Activated naive CD8-positive, alpha-beta T cell treated with anti-CD3 and anti-CD28 coated beads for 36 hours (primary cell): ENCODE measurements at regions not wholly inside any gene's neighbourhood (a gene's known extent, or its start where the extent isn't known, plus 50 kb on each side); places are given as distances from the start of the nearest gene placed in this dataset.
A peak's percentile ranks its signal among the peaks of the same experiment; 100 is the strongest.
"Not testable (repeated sequence)": the region's sequence is repeated elsewhere in the genome, so short reads cannot be mapped to it uniquely, and the experiment has no call there.

Experiments used
- DNase-seq: peaks from one replicate; pipeline ENCODE4 v3.0.0; 2021
- H3K27ac Mint-ChIP-seq: one replicate; pipeline ENCODE4 v1.8.0; 2022; ENCODE audit warnings: mild to moderate bottlenecking, moderate library complexity, mixed read lengths
- H3K27me3 Mint-ChIP-seq: one replicate; pipeline ENCODE4 v1.8.0; 2022; ENCODE audit warnings: mild to moderate bottlenecking, mixed read lengths
- H3K36me3 Mint-ChIP-seq: one replicate; pipeline ENCODE4 v1.8.0; 2021; ENCODE audit warnings: mild to moderate bottlenecking, mixed read lengths
- H3K4me1 Mint-ChIP-seq: one replicate; pipeline ENCODE4 v1.8.0; 2021; ENCODE audit warnings: mixed read lengths
- H3K4me3 Mint-ChIP-seq: one replicate; pipeline ENCODE4 v1.8.0; 2022; ENCODE audit warnings: mild to moderate bottlenecking, moderate library complexity, mixed read lengths
- H3K9me3 Mint-ChIP-seq: one replicate; pipeline ENCODE4 v1.8.0; 2022; ENCODE audit warnings: mixed read lengths

DNA sequence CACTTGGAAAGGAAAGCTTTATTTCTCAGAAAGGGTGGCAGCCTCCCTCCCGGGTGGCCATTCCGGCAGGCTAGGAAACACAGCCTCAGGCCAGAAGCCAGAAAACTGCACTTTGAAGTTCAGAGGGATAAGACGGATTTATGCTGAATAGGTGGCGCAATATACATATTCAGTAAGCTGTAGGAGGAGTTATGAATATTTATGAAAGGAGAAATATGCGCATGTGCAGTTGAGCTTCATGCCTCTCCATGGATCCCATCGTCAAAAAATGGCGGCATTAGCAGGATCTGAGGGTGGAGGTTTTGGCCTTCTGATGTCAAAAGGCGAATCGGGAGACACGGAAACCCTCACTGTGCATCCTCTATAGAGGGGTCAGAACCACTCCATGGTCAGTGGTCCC, 82.3 kb downstream of the KATNIP start:
- Mint-ChIP-seq H3K36me3 (peaks cover 9% of the 10 kb centered on the region), H3K27ac (no peak overlapping the region), H3K4me3 (no peak overlapping the region), H3K27me3 (no peaks in the 10 kb centered on the region), H3K9me3 (no peaks in the 10 kb centered on the region), H3K4me1 (no peaks in the 10 kb centered on the region)
- DNase-seq, result no peak

DNA sequence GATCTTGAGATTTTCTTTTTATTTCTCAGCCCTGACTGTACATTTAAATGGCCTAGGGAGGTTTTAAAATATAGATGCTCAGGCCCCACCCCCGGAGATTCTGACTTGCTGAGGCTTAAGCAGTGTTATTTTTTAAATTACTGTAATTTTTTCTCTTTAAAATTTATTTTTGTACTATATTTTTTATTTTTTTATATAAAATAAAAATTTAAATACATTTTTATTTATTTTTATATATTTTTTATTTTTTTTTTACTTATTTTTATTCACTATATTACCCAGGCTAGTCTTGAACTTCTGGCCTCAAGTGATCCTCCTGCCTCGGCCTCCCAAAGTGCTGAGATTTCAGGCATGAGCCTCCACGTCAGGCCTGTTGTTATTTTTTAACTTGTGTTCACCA, 83.3 kb downstream of the KATNIP start:
- no peaks in the 10 kb centered on the region for H3K27me3 Mint-ChIP-seq
- no peak for DNase-seq
- H3K4me3 Mint-ChIP-seq, result no peak overlapping the region
- no peak overlapping the region for H3K27ac Mint-ChIP-seq
- H3K4me1 Mint-ChIP-seq, result no peaks in the 10 kb centered on the region
- peaks cover 9% of the 10 kb centered on the region for H3K36me3 Mint-ChIP-seq
- H3K9me3 Mint-ChIP-seq, result no peaks in the 10 kb centered on the region

DNA sequence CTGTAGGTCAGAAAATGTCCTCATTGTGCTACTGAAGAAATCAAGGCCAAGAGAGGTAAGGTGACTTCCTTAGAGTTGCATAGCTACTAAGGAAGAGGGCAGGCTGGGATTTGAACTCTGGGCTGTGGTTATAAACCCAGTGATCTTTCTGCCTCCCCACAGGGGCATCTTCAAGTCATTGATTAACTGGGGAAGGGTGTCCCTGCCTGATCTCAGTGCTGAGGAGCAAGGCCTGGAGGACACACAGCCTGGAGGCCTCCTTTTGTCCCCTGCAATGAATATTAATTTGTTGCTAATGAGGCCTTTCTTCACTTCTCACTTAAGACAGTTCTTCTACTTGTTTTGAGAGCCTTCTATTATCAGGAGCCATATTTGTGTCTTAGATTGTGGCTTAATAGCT, 83.8 kb downstream of the KATNIP start:
- H3K27me3 Mint-ChIP-seq, result no peaks in the 10 kb centered on the region
- H3K4me3 Mint-ChIP-seq, result no peak overlapping the region

DNA sequence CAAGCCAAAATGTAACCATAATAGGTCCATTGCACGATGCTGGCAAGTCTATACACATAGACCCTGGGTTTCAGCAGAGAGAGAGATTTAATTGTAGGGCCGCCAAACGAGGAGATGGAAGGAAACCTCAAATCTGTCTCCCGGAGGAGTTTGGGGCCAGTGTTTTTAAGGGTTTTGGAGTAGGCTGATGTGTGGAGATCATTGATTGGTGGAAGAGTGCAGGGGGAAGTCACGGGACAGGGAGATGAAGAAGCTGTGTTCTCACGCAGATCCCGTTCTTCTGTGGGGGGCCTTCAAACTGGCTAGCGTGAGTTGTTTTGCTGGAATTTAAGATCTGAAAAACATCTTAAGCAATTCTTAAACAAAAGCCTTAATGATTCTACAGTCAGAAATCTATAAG, 84.8 kb downstream of the KATNIP start:
- H3K9me3 Mint-ChIP-seq, result no peaks in the 10 kb centered on the region
- H3K4me3 Mint-ChIP-seq, result no peak overlapping the region
- H3K27me3 Mint-ChIP-seq, result no peaks in the 10 kb centered on the region
- peaks cover 9% of the 10 kb centered on the region for H3K36me3 Mint-ChIP-seq
- DNase-seq, result no peak
- no peaks in the 10 kb centered on the region for H3K4me1 Mint-ChIP-seq
- H3K27ac Mint-ChIP-seq, result no peak overlapping the region

More for the DNA sequence above, 83.8 kb downstream of the KATNIP start:
- Mint-ChIP-seq H3K36me3 (peaks cover 9% of the 10 kb centered on the region), H3K27ac (no peak overlapping the region), H3K4me1 (no peaks in the 10 kb centered on the region), H3K9me3 (no peaks in the 10 kb centered on the region)
- DNase-seq, result no peak

DNA sequence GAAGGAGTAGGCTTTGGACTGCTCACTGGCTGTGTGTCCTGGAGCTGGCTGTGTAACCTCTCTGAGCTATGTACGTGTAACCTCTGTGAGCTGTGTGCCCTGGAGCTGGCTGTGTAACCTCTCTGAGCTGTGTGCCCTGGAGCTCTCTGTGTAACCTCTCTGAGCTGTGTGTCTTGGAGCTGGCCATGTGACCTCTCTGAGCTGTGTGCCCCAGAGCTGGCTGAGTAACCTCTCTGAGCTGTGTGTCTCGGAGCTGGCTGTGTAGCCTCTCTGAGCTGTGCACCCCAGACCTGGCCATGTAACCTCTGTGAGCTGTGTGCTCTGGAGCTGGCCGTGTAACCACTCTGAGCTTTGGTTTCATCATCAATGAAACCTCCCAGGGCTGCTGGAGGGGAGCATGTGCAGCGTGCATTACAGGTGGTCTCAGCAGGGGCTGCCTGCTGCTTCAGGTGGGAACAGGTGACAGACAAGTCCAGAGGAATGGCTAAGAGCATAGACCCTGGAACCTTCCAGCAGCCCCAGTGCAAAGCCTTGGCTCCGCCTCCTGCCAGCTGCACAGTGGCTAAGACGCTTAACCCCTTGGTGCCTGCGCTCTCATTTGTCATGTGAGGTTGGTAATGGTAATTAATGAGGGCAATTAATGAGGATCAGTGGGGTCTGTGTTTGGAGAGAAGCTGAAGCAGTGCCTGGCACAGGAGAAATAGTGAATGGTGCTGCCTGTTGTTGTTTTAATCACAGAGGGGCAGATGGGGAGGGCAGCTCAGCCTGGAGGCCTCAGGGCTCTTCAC, 86.7 kb downstream of the KATNIP start:
- Mint-ChIP-seq H3K4me1 (no peaks in the 10 kb centered on the region), H3K9me3 (no peaks in the 10 kb centered on the region), H3K36me3 (peaks cover 8% of the 10 kb centered on the region), H3K27me3 (no peaks in the 10 kb centered on the region), H3K4me3 (no peak overlapping the region), H3K27ac (no peak overlapping the region)
- no peak for DNase-seq

DNA sequence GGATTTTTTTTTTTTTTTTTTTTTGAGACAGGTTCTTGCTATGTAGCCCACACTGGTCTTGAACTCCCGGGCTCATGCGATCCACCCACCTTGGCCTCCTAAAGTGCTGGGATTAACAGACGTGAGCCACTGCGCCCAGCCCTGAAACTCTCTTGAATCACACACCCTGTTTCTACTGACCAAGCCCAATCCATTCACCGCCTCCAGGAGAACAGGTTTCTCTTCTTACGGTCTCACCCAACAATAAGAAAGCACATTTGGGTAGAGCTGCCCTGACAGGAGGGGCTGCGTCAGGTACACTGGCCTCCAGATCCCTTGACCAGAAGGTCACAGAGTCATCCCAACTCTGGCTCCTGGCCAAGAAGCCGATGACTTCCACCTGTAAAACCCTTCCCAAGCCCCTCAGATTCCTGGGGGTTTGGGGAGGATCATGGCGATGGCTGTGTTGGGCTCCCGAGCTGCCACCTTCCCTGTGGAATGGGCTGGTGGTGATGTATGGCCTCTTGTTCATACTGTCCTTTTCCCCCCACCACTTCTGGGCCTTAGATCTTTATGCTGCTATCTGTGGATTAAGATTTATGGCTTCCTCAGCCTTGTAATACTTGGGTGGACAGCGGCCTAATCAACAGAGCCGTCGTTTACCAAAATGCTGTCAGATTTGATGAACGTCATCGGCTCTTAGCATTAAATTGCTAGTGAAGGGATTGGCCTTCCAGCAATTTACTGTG, 89.1 kb downstream of the KATNIP start:
- Mint-ChIP-seq H3K27ac (no peak overlapping the region), H3K36me3 (peaks cover 5% of the 10 kb centered on the region), H3K4me1 (no peaks in the 10 kb centered on the region), H3K4me3 (no peak overlapping the region), H3K9me3 (no peaks in the 10 kb centered on the region), H3K27me3 (no peaks in the 10 kb centered on the region)
- DNase-seq, result no peak

DNA sequence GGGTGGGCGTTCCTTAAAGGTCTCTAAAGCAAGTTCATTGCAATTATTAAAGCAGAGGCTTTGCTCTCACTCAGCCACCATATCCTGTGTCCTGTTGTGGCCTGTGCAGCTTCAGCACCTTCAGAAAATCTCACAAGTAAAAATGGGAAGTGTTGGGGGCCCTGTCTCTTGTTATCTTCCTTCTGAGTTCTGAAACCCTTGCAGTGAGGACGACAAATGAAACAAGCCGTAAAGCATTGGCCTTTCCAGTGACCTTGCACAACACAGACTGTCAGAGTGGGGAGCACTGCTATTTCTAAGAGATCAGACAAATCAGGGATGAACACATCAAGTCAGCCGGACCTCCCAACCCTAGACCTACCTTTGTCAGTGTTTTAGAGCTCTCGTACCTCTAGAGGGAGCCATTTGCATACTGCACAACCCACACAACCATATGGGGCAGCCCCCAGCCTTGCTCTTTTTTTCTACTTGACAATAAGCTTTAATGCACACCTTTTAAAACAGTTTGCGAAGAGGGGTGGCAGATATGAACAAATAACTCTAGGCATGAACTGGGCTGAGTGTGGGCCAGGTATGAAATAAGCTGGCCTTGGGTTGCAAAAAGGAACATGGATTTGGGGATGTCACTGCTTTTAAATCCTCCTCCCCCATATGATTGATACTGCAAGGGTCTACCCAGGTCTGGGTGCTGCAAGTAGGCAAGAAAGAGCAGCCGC, 89.8 kb downstream of the KATNIP start:
- H3K27me3 Mint-ChIP-seq, result no peaks in the 10 kb centered on the region
- DNase-seq, result peak; percentile 5
- H3K9me3 Mint-ChIP-seq, result no peaks in the 10 kb centered on the region
- no peak overlapping the region for H3K4me3 Mint-ChIP-seq
- H3K4me1 Mint-ChIP-seq, result no peaks in the 10 kb centered on the region
- peaks cover 6% of the 10 kb centered on the region for H3K36me3 Mint-ChIP-seq
- no peak overlapping the region for H3K27ac Mint-ChIP-seq

DNA sequence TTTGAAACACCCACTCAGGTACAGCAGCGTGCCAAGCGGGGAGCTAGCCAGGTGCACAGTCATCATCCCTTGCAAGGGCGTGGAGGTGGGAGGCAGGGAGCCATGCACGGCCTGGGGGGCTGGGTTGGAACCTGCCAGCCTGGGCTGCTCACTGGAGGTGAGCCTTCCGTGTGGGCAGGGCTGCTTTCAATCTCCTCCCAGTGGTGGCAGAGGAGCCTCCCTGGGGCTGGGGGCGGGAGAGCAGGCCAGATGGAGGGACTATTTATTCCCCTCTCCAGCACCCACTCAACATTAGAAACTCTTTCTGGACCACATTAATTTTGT, 90.3 kb downstream of the KATNIP start:
- no peaks in the 10 kb centered on the region for H3K9me3 Mint-ChIP-seq
- no peak overlapping the region for H3K4me3 Mint-ChIP-seq
- peaks cover 6% of the 10 kb centered on the region for H3K36me3 Mint-ChIP-seq

DNA sequence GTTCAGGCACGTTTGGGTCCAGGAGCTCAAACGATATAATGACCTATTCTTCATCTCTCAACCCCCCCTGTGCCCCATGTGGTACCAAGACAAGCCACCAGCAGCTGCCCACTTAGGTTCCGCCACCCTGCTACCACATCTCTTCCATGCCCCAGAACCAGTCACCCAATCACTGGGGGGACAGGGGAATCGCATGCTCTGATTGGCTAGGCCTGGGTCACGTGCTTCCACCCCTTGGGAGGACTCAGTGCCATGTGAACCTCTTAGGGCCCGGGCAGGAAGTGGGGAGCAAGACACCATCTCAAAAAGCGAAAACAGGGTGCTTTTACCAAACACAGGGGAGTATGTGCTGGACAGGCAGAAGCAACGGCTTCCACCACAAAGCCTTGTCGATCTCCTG, 91.3 kb downstream of the KATNIP start:
- Mint-ChIP-seq H3K36me3 (peaks cover 6% of the 10 kb centered on the region), H3K4me1 (no peaks in the 10 kb centered on the region), H3K27ac (no peak overlapping the region), H3K9me3 (no peaks in the 10 kb centered on the region), H3K4me3 (no peak overlapping the region), H3K27me3 (no peaks in the 10 kb centered on the region)
- DNase-seq, result no peak

More for the DNA sequence above, 90.3 kb downstream of the KATNIP start:
- Mint-ChIP-seq H3K27ac (no peak overlapping the region), H3K4me1 (no peaks in the 10 kb centered on the region), H3K27me3 (no peaks in the 10 kb centered on the region)
- no peak for DNase-seq

DNA sequence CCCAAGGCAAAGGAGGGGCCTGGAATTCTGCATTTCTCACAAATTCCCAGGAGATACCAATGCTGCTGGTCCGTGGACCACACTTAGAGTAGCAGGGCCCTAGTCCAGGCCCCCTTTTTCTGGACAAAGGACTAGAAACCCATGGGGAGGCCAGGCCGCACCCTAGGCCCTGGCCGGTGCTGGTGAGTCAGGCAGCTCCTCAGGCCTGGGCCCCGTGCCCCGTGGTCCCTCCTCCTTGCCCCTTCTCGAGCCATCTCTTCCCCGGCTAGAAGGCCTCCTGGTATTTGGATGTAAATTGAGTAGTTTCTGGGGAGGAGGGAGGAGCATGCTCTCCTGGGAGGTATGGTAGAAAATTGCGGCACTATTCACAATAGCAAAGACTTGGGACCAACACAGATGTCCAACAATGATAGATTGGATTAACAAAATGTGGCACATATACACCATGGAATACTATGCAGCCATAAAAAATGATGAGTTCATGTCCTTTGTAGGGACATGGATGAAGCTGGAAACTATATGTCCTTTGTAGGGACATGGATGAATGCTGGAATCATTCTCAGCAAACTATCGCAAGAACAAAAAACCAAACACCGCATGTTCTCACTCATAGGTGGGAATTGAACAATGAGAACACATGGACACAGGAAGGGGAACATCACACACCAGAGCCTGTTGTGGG, 91.9 kb downstream of the KATNIP start:
- H3K27me3 Mint-ChIP-seq, DNase-seq, H3K27ac Mint-ChIP-seq, H3K36me3 Mint-ChIP-seq, H3K9me3 Mint-ChIP-seq, H3K4me3 Mint-ChIP-seq, H3K4me1 Mint-ChIP-seq: not testable (repeated sequence)

DNA sequence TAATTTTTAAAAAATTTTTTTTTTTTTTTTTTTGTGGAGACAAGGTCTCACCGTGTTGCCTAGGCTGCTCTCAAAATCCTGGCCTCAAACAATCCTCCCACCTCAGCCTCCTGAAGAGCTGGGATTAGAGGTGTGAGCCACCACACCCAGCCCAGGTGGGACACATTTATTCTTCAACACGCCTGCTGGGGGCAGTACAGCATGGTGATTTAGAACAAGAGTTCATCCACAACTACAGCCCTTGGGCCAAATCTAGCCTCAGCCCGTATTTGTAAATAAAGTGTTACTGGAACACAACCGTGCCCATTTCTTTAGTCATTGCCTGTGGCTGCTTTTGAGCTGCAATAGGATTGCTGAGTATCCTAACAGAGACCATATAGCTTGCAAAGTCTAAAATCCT, 92.8 kb downstream of the KATNIP start:
- H3K36me3 Mint-ChIP-seq, result peaks cover 6% of the 10 kb centered on the region
- no peaks in the 10 kb centered on the region for H3K4me1 Mint-ChIP-seq
- H3K27me3 Mint-ChIP-seq, result no peaks in the 10 kb centered on the region
- H3K27ac Mint-ChIP-seq, result no peak overlapping the region
- no peak for DNase-seq
- no peak overlapping the region for H3K4me3 Mint-ChIP-seq
- H3K9me3 Mint-ChIP-seq, result no peaks in the 10 kb centered on the region

DNA sequence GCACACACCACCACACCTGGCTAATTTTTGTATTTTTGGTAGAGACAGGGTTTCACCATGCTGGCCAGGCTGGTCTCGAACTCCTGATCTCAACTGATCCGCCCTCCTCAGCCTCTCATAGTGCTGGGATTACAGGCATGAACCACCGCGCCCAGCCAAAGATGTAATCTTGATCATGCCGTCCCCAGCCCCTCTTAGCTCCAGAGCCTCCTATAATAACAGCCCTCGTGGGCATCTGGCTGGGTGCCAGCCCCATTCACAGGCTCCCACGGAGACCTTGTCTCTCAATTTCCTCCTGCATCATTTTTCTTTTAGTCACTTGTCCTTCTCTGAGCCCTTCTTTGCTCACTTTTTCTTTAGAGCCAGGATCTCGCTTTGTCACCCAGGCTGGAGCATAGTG, 94.2 kb downstream of the KATNIP start:
- H3K4me3 Mint-ChIP-seq, result no peak overlapping the region
- H3K9me3 Mint-ChIP-seq, result no peaks in the 10 kb centered on the region
- no peak overlapping the region for H3K27ac Mint-ChIP-seq
- DNase-seq, result no peak
- peaks cover 6% of the 10 kb centered on the region for H3K36me3 Mint-ChIP-seq
- no peaks in the 10 kb centered on the region for H3K27me3 Mint-ChIP-seq
- no peaks in the 10 kb centered on the region for H3K4me1 Mint-ChIP-seq

DNA sequence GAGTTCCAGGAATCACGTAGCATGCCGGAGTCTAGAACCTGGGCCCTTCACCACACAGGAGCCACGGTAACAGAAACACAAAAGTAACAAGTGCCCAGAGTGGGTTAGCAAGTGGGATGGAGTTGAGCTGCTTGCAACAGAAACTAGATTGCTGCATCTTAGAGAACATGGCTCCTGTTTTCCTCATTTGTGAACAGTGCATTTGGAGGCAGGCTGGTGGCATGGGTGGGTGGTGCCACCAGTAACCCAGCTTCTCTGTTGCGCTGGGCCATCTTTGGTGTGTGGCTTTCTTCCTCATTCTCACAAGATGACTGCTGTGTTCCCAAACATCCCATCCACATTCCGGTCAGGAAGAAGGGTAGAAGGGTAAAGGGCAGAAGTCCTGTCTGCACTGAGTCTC, 95.5 kb downstream of the KATNIP start:
- Mint-ChIP-seq H3K4me3 (no peak overlapping the region), H3K4me1 (no peaks in the 10 kb centered on the region), H3K36me3 (peaks cover 6% of the 10 kb centered on the region), H3K9me3 (no peaks in the 10 kb centered on the region), H3K27ac (no peak overlapping the region), H3K27me3 (no peaks in the 10 kb centered on the region)
- no peak for DNase-seq

DNA sequence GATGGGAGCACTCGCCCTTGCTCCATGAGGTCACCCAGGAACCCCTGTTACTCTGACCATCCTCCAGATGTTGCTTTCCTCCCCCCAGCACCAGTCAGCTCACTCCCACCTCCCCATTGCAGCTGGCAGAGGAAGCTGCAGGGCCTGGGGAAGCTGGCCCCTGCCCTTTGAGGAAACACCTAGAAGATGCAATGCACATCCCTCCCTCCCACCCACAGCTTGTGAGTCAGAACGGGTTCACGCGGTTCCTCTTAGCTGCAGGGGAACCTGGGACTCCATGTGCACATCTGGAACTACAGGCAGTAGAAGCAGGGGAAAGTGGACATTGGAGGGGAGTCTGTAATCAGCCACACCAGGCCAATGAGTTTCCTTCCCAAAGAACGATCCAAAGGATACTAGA, 96.9 kb downstream of the KATNIP start:
- H3K36me3 Mint-ChIP-seq, result peaks cover 4% of the 10 kb centered on the region
- no peak overlapping the region for H3K27ac Mint-ChIP-seq
- no peaks in the 10 kb centered on the region for H3K27me3 Mint-ChIP-seq
- no peaks in the 10 kb centered on the region for H3K4me1 Mint-ChIP-seq
- H3K9me3 Mint-ChIP-seq, result no peaks in the 10 kb centered on the region
- H3K4me3 Mint-ChIP-seq, result no peak overlapping the region
- no peak for DNase-seq

DNA sequence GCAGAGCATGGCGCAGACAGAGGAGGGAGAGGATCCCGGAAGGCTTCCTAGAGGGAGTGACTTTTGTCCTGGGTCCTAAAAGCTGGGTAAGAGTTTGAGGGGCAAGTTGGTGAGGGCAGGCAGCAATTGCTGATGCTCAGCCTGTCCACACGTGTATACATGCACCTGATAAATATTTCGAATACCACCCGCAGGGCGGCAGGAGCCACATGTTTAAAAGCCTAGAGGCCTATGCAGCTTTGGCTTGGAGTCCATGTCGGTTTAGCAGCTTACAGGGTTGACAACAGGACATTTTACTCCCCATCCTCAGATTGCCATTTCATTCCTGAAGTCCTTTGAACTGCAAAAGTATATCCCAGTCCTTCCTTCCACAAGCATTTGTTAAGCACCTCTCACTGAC, 99.1 kb downstream of the KATNIP start:
- H3K4me1 Mint-ChIP-seq, result no peaks in the 10 kb centered on the region
- no peaks in the 10 kb centered on the region for H3K27me3 Mint-ChIP-seq
- H3K27ac Mint-ChIP-seq, result no peak overlapping the region
- peaks cover 2% of the 10 kb centered on the region for H3K36me3 Mint-ChIP-seq
- no peak for DNase-seq
- H3K4me3 Mint-ChIP-seq, result no peak overlapping the region
- no peaks in the 10 kb centered on the region for H3K9me3 Mint-ChIP-seq
